Osteocyte (in vitro differentiated cells): ENCODE measurements at regions not wholly inside any gene's neighbourhood (a gene's known extent, or its start where the extent isn't known, plus 50 kb on each side); places are given as distances from the start of the nearest gene placed in this dataset.

Experiments used
- DNase-seq: peaks from one replicate; pipeline ENCODE4 v3.0.0; 2021; ENCODE audit warnings: mixed read lengths; ENCODE audit not compliant: unreplicated experiment; ENCODE audit errors: extremely low spot score
- H3K27ac Mint-ChIP-seq: one replicate; pipeline ENCODE4 v1.8.0; 2021; ENCODE audit warnings: mild to moderate bottlenecking, mixed read lengths; ENCODE audit not compliant: unreplicated experiment
- H3K27me3 Mint-ChIP-seq: one replicate; pipeline ENCODE4 v1.8.0; 2021; ENCODE audit warnings: mixed read lengths; ENCODE audit not compliant: unreplicated experiment
- H3K36me3 Mint-ChIP-seq: one replicate; pipeline ENCODE4 v1.8.0; 2021; ENCODE audit warnings: mixed read lengths; ENCODE audit not compliant: unreplicated experiment
- H3K4me1 Mint-ChIP-seq: one replicate; pipeline ENCODE4 v1.8.0; 2021; ENCODE audit warnings: mixed read lengths; ENCODE audit not compliant: unreplicated experiment
- H3K4me3 Mint-ChIP-seq: one replicate; pipeline ENCODE4 v1.8.0; 2021; ENCODE audit warnings: mild to moderate bottlenecking, moderate library complexity, mixed read lengths; ENCODE audit not compliant: unreplicated experiment
- H3K9me3 Mint-ChIP-seq: one replicate; pipeline ENCODE4 v1.8.0; 2021; ENCODE audit warnings: mixed read lengths; ENCODE audit not compliant: unreplicated experiment
- CTCF ChIP-seq: fragments of 200-600 bp; sonication (generic); IDR thresholded peaks from 2 replicates; pipeline ENCODE4 v1.5.0; 2021; ENCODE audit warnings: antibody characterized with exemption, mild to moderate bottlenecking, moderate library complexity

- H3K4me3 Mint-ChIP-seq = no peak overlapping the region
- H3K9me3 Mint-ChIP-seq = peaks cover 4% of the 10 kb centered on the region
- no peaks in the 10 kb centered on the region for H3K27me3 Mint-ChIP-seq
- H3K4me1 Mint-ChIP-seq = no peaks in the 10 kb centered on the region
- peak; percentile 63 for TF ChIP-seq CTCF
- H3K36me3 Mint-ChIP-seq = no peaks in the 10 kb centered on the region
- H3K27ac Mint-ChIP-seq = no peak overlapping the region
- DNase-seq = no peak
Observed at GRCh38 chr2:22355816-22356433, 1029.1 kb upstream of the KLHL29 start.

GRCh38 chr2:22359071-22359672 is 1025.8 kb upstream of the KLHL29 start:
- H3K9me3 Mint-ChIP-seq = no peaks in the 10 kb centered on the region
- no peak for DNase-seq
- no peaks in the 10 kb centered on the region for H3K36me3 Mint-ChIP-seq
- TF ChIP-seq CTCF = no peak
- no peaks in the 10 kb centered on the region for H3K27me3 Mint-ChIP-seq
- H3K4me1 Mint-ChIP-seq = no peaks in the 10 kb centered on the region
- H3K4me3 Mint-ChIP-seq = no peak overlapping the region
- no peak overlapping the region for H3K27ac Mint-ChIP-seq

- no peak overlapping the region for H3K27ac Mint-ChIP-seq
- no peaks in the 10 kb centered on the region for H3K4me1 Mint-ChIP-seq
- TF ChIP-seq CTCF = no peak
- H3K36me3 Mint-ChIP-seq = no peaks in the 10 kb centered on the region
- H3K4me3 Mint-ChIP-seq = no peak overlapping the region
- DNase-seq = no peak
- peaks cover 3% of the 10 kb centered on the region for H3K9me3 Mint-ChIP-seq
- H3K27me3 Mint-ChIP-seq = no peaks in the 10 kb centered on the region
Observed at GRCh38 chr2:22360735-22361374, 1024.1 kb upstream of the KLHL29 start.

- DNase-seq = no peak
- Mint-ChIP-seq H3K4me1 (no peaks in the 10 kb centered on the region), H3K4me3 (no peak overlapping the region), H3K9me3 (peaks cover 3% of the 10 kb centered on the region), H3K36me3 (no peaks in the 10 kb centered on the region), H3K27me3 (no peaks in the 10 kb centered on the region), H3K27ac (no peak overlapping the region)
- no peak for TF ChIP-seq CTCF
Observed at GRCh38 chr2:22361571-22361970, 1023.4 kb upstream of the KLHL29 start.

GRCh38 chr2:22375096-22375495 is 1009.9 kb upstream of the KLHL29 start:
- H3K27ac Mint-ChIP-seq = no peak overlapping the region
- no peaks in the 10 kb centered on the region for H3K4me1 Mint-ChIP-seq
- H3K36me3 Mint-ChIP-seq = no peaks in the 10 kb centered on the region
- no peak for TF ChIP-seq CTCF
- H3K27me3 Mint-ChIP-seq = no peaks in the 10 kb centered on the region
- H3K9me3 Mint-ChIP-seq = peaks cover 33% of the 10 kb centered on the region
- DNase-seq = no peak
- H3K4me3 Mint-ChIP-seq = no peak overlapping the region
